H1 (cell line): ENCODE measurements at regions not wholly inside any gene's neighbourhood (a gene's known extent, or its start where the extent isn't known, plus 50 kb on each side); places are given as distances from the start of the nearest gene placed in this dataset.

Source experiments
- CBX5 ChIP-seq: fragments of 300-800, 300-1000 bp; sonication (generic); IDR thresholded peaks from 2 replicates; pipeline ENCODE4 v1.7.1; 2016; ENCODE audit warnings: antibody characterized with exemption, low read length, low read depth
- CHD1 ChIP-seq: IDR thresholded peaks from 2 replicates; pipeline ENCODE4 v1.6.1; 2012; ENCODE audit warnings: low read depth, low read length, improper control_type of control experiment
- EP300 ChIP-seq, 2 experiments: IDR thresholded peaks; 1 replicate in 1 of 2; 2 replicates in 1 of 2; pipeline ENCODE4 v1.6.1; 2011 to 2012; ENCODE audit warnings: low read depth in 2 of 2, low read length in 2 of 2, mild to moderate bottlenecking in 2 of 2, borderline replicate concordance in 1 of 2, inconsistent platforms in 1 of 2, moderate library complexity in 1 of 2
- POLR2A ChIP-seq, 2 experiments: IDR thresholded peaks; 1 replicate in 1 of 2; 2 replicates in 1 of 2; pipeline ENCODE4 v1.6.1; 2011; ENCODE audit warnings: low read depth in 2 of 2, low read length in 2 of 2, mild to moderate bottlenecking in 2 of 2; ENCODE audit errors: control extremely low read depth in 1 of 2
- POLR2AphosphoS5 ChIP-seq: IDR thresholded peaks from 2 replicates; pipeline ENCODE4 v1.6.1; 2011; ENCODE audit warnings: low read depth, low read length
- RAD21 ChIP-seq, 2 experiments: IDR thresholded peaks in 1 of 2; conservative IDR thresholded peaks in 1 of 2; 2 replicates each; pipeline ENCODE4 v1.6.1; 2011; ENCODE audit warnings: low read depth in 2 of 2, low read length in 2 of 2, improper control_type of control experiment in 1 of 2, inconsistent platforms in 1 of 2, mild to moderate bottlenecking in 1 of 2, moderate library complexity in 1 of 2
- RFX5 ChIP-seq: IDR thresholded peaks from 2 replicates; pipeline ENCODE4 v1.6.1; 2011; ENCODE audit warnings: low read depth, low read length, improper control_type of control experiment, borderline replicate concordance
- SP4 ChIP-seq: IDR thresholded peaks from 2 replicates; pipeline ENCODE4 v1.6.1; 2012; ENCODE audit warnings: low read length, inconsistent platforms
- TF ChIP-seq, protein P1 (sequence below), 3 experiments: IDR thresholded peaks; 1 replicate in 2 of 3; 2 replicates in 1 of 3; pipeline versions ENCODE4 v1.5.1 to v1.6.1; 2011; ENCODE audit warnings: low read length in 3 of 3, mild to moderate bottlenecking in 3 of 3, inconsistent platforms in 2 of 3, low read depth in 1 of 3, moderate library complexity in 1 of 3; ENCODE audit not compliant: insufficient read depth in 1 of 3; ENCODE audit errors: control extremely low read depth in 1 of 3

DNA sequence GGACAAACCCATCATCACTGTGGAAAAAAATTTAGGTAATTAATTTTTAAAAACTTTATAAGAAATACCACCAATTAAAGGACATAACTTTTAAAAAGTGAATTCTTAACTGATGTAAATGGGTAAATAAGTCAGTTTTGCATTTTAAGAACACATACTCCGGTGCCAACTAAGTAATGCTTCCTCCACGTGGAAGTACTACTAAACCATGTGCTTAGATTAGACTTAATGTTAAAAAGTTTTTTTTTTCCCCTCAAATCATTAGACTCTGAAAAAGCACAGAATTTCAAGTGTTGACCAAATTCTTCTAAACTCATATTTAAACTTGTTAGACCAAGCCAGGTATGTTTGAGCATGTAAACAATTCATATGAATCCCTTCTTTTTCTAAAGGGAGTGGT, 242.0 kb downstream of the NFKBIZ start:
- TF ChIP-seq, protein P1, sequence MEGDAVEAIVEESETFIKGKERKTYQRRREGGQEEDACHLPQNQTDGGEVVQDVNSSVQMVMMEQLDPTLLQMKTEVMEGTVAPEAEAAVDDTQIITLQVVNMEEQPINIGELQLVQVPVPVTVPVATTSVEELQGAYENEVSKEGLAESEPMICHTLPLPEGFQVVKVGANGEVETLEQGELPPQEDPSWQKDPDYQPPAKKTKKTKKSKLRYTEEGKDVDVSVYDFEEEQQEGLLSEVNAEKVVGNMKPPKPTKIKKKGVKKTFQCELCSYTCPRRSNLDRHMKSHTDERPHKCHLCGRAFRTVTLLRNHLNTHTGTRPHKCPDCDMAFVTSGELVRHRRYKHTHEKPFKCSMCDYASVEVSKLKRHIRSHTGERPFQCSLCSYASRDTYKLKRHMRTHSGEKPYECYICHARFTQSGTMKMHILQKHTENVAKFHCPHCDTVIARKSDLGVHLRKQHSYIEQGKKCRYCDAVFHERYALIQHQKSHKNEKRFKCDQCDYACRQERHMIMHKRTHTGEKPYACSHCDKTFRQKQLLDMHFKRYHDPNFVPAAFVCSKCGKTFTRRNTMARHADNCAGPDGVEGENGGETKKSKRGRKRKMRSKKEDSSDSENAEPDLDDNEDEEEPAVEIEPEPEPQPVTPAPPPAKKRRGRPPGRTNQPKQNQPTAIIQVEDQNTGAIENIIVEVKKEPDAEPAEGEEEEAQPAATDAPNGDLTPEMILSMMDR (IDR thresholded peaks at IDR 0.05; ENCODE audit: control extremely low read depth in 1 of 3, insufficient read depth in 1 of 3, low read depth in 1 of 3, low read length in 3 of 3): no peak
- TF ChIP-seq EP300 (IDR thresholded peaks at IDR 0.05; ENCODE audit: borderline replicate concordance in 1 of 2, low read depth in 2 of 2, low read length in 2 of 2) (no peak), POLR2A (IDR thresholded peaks at IDR 0.05; ENCODE audit: control extremely low read depth in 1 of 2, low read depth in 2 of 2, low read length in 2 of 2) (no peak), CBX5 (no peak), SP4 (no peak), RFX5 (no peak), POLR2AphosphoS5 (no peak), RAD21 (IDR thresholded peaks at IDR 0.05 in 1 of 2, conservative IDR thresholded peaks at IDR 0.05 in 1 of 2; ENCODE audit: low read depth in 2 of 2, low read length in 2 of 2) (no peak), CHD1 (no peak)
